GM23338 (cell line): ENCODE measurements at regions not wholly inside any gene's neighbourhood (a gene's known extent, or its start where the extent isn't known, plus 50 kb on each side); places are given as distances from the start of the nearest gene placed in this dataset.

Experiments
- ATAC-seq: fragments of 200-7000 bp; cut with Tn5 transposase; 3 replicates; pipeline ENCODE4 v1.9.1; 2020
- DNase-seq: peaks from one replicate; pipeline ENCODE4 v3.0.0-alpha.2; 2015; ENCODE audit warnings: low spot score
- H2AFZ ChIP-seq: fragments of 200-600 bp; sonication (generic); 2 replicates; pipeline ENCODE4 v1.8.0; 2016; ENCODE audit warnings: antibody characterized with exemption, mild to moderate bottlenecking, moderate library complexity
- H3F3A ChIP-seq: fragments of 200-600 bp; sonication (generic); replicated peaks from 2 replicates; pipeline ENCODE4 v1.8.0; 2017; ENCODE audit warnings: antibody characterized with exemption, mixed run types, low read depth
- H3K27ac ChIP-seq: fragments of 200-600 bp; sonication (generic); 2 replicates; pipeline ENCODE4 v1.6.1; 2016; ENCODE audit warnings: low read depth
- H3K27me3 ChIP-seq: fragments of 200-600 bp; sonication (generic); 2 replicates; pipeline ENCODE4 v1.8.0; 2016; ENCODE audit warnings: mild to moderate bottlenecking, mixed run types, moderate library complexity; ENCODE audit not compliant: insufficient read depth
- H3K36me3 ChIP-seq: fragments of 200-600 bp; sonication (generic); 2 replicates; pipeline ENCODE4 v1.8.0; 2016; ENCODE audit warnings: mild to moderate bottlenecking; ENCODE audit not compliant: insufficient read depth
- H3K4me1 ChIP-seq: fragments of 200-600 bp; sonication (generic); 2 replicates; pipeline ENCODE4 v1.8.0; 2016; ENCODE audit warnings: mild to moderate bottlenecking, moderate library complexity; ENCODE audit not compliant: insufficient read depth
- H3K4me2 ChIP-seq: fragments of 200-600 bp; sonication (generic); 2 replicates; pipeline ENCODE4 v1.7.1; 2017; ENCODE audit warnings: mixed run types
- H3K4me3 ChIP-seq: fragments of 200-600 bp; sonication (generic); 2 replicates; pipeline ENCODE4 v1.6.1; 2016; ENCODE audit warnings: mixed run types
- H3K79me2 ChIP-seq: fragments of 200-600 bp; sonication (generic); replicated peaks from 2 replicates; pipeline ENCODE4 v1.8.0; 2017; ENCODE audit warnings: mild to moderate bottlenecking; ENCODE audit not compliant: insufficient read depth
- H3K9me2 ChIP-seq: fragments of 200-600 bp; sonication (generic); 2 replicates; pipeline ENCODE4 v1.8.0; 2017; ENCODE audit not compliant: insufficient read depth
- H4K20me1 ChIP-seq: fragments of 200-600 bp; sonication (generic); replicated peaks from 2 replicates; pipeline ENCODE4 v1.8.0; 2017; ENCODE audit warnings: mild to moderate bottlenecking; ENCODE audit not compliant: insufficient read depth
- H3K27ac Mint-ChIP-seq: 2 replicates; pipeline ENCODE4 v1.8.0; 2020; ENCODE audit warnings: inconsistent platforms, mild to moderate bottlenecking, moderate library complexity, mixed read lengths
- H3K27me3 Mint-ChIP-seq: 3 replicates; pipeline ENCODE4 v1.8.0; 2022; ENCODE audit warnings: low read depth, mild to moderate bottlenecking, moderate library complexity, mixed read lengths, inconsistent platforms; ENCODE audit not compliant: insufficient read depth, poor library complexity
- H3K36me3 Mint-ChIP-seq: 3 replicates; pipeline ENCODE4 v1.8.0; 2021; ENCODE audit warnings: low read depth, mild to moderate bottlenecking, inconsistent platforms, moderate library complexity, mixed read lengths
- H3K4me1 Mint-ChIP-seq: 3 replicates; pipeline ENCODE4 v1.8.0; 2020; ENCODE audit warnings: mild to moderate bottlenecking, inconsistent platforms, mixed read lengths
- H3K4me3 Mint-ChIP-seq: 3 replicates; pipeline ENCODE4 v1.8.0; 2021; ENCODE audit warnings: moderate library complexity, mild to moderate bottlenecking, inconsistent platforms, mixed read lengths
- H3K9me3 Mint-ChIP-seq: 3 replicates; pipeline ENCODE4 v1.8.0; 2020; ENCODE audit warnings: moderate library complexity, mild to moderate bottlenecking, inconsistent platforms, mixed read lengths
- EZH2 ChIP-seq: fragments of 200-600 bp; sonication (generic); IDR thresholded peaks from one replicate; pipeline ENCODE4 v1.8.0; 2017; ENCODE audit warnings: antibody characterized with exemption, mild to moderate bottlenecking, low read depth; ENCODE audit not compliant: unreplicated experiment
- JUNB ChIP-seq: IDR thresholded peaks from one replicate; pipeline ENCODE4 v1.6.1; 2016; ENCODE audit warnings: antibody characterized with exemption; ENCODE audit not compliant: unreplicated experiment
- NANOG ChIP-seq: IDR thresholded peaks from 2 replicates; pipeline ENCODE4 v1.6.1; 2016; ENCODE audit warnings: antibody characterized with exemption, borderline replicate concordance
- POLR2AphosphoS5 ChIP-seq: IDR thresholded peaks from 2 replicates; pipeline ENCODE4 v1.6.1; 2016; ENCODE audit warnings: antibody characterized with exemption, low read depth
- STAT1 ChIP-seq: IDR thresholded peaks from one replicate; pipeline ENCODE4 v1.6.1; 2016; ENCODE audit warnings: antibody characterized with exemption; ENCODE audit not compliant: unreplicated experiment
- ZNF114 ChIP-seq: fragments of 250-450 bp; sonication (Bioruptor Pico); IDR thresholded peaks from 2 replicates; pipeline ENCODE4 v1.5.0; 2020; ENCODE audit warnings: mild to moderate bottlenecking, moderate library complexity
- ZNF331 ChIP-seq: fragments of 250-450 bp; sonication (Bioruptor Pico); IDR thresholded peaks from 2 replicates; pipeline ENCODE4 v1.5.0; 2020; ENCODE audit warnings: low read depth, mild to moderate bottlenecking, moderate library complexity
- TF ChIP-seq, protein P1 (sequence below): IDR thresholded peaks from 2 replicates; pipeline ENCODE4 v1.6.1; 2016; ENCODE audit warnings: antibody characterized with exemption
- TF ChIP-seq, protein P2 (sequence below), 2 experiments: fragments of 200-600 bp in 1 of 2; sonication (generic) in 1 of 2; conservative IDR thresholded peaks; 2 replicates each; pipeline versions ENCODE4 v1.5.1 to v1.6.1; 2016 to 2017; ENCODE audit warnings: antibody characterized with exemption in 2 of 2, low read depth in 2 of 2, mild to moderate bottlenecking in 2 of 2, moderate library complexity in 1 of 2
- TF ChIP-seq, protein P3 (sequence below): IDR thresholded peaks from one replicate; pipeline ENCODE4 v1.6.1; 2018; ENCODE audit warnings: antibody characterized with exemption; ENCODE audit not compliant: unreplicated experiment

DNA sequence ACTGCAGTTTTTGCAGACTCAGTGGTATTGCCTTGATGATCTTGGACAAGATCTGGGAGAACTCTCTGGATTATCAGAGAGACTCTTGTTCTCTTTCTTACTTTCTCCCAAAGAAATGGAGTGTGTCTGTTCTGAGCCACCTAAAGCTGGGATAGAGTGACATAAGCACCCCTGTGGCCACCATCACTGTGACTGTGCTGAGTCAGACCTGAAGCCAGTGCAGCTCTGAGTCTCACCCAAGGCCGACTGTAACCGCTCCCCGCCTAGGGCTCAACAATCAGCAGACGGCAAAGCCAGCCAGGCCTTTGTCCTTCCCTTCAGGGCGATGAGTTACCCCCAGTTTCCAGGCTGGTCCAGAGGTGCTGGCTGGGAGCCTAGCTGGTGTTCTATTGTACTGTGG lies 795.6 kb downstream of the UQCRFS1 start (continued):
- TF ChIP-seq, protein P1, sequence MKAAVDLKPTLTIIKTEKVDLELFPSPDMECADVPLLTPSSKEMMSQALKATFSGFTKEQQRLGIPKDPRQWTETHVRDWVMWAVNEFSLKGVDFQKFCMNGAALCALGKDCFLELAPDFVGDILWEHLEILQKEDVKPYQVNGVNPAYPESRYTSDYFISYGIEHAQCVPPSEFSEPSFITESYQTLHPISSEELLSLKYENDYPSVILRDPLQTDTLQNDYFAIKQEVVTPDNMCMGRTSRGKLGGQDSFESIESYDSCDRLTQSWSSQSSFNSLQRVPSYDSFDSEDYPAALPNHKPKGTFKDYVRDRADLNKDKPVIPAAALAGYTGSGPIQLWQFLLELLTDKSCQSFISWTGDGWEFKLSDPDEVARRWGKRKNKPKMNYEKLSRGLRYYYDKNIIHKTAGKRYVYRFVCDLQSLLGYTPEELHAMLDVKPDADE = no peak
- no peak for TF ChIP-seq NANOG

DNA sequence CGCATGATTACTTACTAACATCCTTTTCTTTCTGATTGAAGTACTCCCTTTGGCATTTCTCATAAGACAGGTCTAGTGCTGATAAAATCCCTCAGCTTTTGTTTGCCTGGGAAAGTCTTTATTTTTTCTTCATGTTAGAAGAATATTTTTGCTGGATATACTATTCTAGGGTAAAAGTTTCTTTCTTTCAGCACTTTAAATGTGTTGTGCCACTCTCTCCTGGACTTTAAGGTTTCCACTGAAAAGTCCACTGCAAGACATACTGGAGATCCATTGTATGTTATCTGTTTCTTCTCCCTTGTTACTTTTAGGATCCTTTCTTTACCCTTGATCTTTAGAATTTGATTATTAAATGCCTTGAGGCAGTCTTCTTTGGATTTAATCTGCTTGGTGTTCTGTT lies 796.7 kb downstream of the UQCRFS1 start:
- Histone ChIP-seq H3K36me3 (no peaks in the 10 kb centered on the region), H3K4me1 (no peaks in the 10 kb centered on the region), H4K20me1 (no peaks in the 10 kb centered on the region), H2AFZ (no peak overlapping the region), H3K79me2 (no peaks in the 10 kb centered on the region), H3K4me3 (no peak overlapping the region), H3K4me2 (no peak overlapping the region), H3F3A (no peaks in the 10 kb centered on the region), H3K9me2 (0 out of 2 replicates have a peak, but pooled peaks cover 4% of the 10 kb centered on the region), H3K27me3 (no peaks in the 10 kb centered on the region), H3K27ac (no peak overlapping the region)
- Mint-ChIP-seq H3K4me3 (no peak overlapping the region), H3K27ac (no peak overlapping the region), H3K36me3 (no peaks in the 10 kb centered on the region), H3K27me3 (peaks cover 7% of the 10 kb centered on the region), H3K9me3 (no peaks in the 10 kb centered on the region), H3K4me1 (no peaks in the 10 kb centered on the region)
- TF ChIP-seq NANOG (no peak), ZNF331 (CRISPR knock-in tag) (no peak)
- DNase-seq = no peak
- ATAC-seq = no peak

DNA sequence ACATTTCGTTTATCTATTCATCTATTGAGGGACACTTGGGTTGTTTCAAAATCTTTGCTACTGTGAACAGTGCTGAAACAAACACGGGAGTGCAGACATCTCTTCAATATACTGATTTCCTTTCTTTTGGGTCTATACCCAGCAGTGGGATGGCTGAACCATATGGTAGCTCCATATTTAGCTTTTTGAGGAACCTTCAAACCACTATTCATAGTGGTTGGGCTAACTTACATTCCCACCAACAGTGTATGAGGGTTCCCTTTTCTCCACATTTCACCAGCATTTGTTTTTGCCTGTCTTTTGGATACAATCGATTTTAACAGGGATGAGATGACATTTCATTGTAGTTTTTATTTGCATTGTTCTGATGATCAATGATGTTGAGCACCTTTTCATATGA lies 798.2 kb downstream of the UQCRFS1 start:
- Mint-ChIP-seq H3K9me3 (no peaks in the 10 kb centered on the region), H3K4me1 (no peaks in the 10 kb centered on the region), H3K27me3 (peaks cover 5% of the 10 kb centered on the region), H3K27ac (no peak overlapping the region), H3K4me3 (no peak overlapping the region), H3K36me3 (no peaks in the 10 kb centered on the region)
- H3K4me3 ChIP-seq = no peak overlapping the region
- no peak overlapping the region for H3K4me2 ChIP-seq
- no peak overlapping the region for H3K27ac ChIP-seq
- H3K36me3 ChIP-seq = no peaks in the 10 kb centered on the region
- H3K27me3 ChIP-seq = no peaks in the 10 kb centered on the region
- ATAC-seq = no peak
- no peak for DNase-seq
- no peaks in the 10 kb centered on the region for H3F3A ChIP-seq
- H2AFZ ChIP-seq = no peak overlapping the region
- no peaks in the 10 kb centered on the region for H3K79me2 ChIP-seq
- no peaks in the 10 kb centered on the region for H3K4me1 ChIP-seq
- 0 out of 2 replicates have a peak, but pooled peaks cover 4% of the 10 kb centered on the region for H3K9me2 ChIP-seq
- H4K20me1 ChIP-seq = no peaks in the 10 kb centered on the region
- TF ChIP-seq, protein P2, sequence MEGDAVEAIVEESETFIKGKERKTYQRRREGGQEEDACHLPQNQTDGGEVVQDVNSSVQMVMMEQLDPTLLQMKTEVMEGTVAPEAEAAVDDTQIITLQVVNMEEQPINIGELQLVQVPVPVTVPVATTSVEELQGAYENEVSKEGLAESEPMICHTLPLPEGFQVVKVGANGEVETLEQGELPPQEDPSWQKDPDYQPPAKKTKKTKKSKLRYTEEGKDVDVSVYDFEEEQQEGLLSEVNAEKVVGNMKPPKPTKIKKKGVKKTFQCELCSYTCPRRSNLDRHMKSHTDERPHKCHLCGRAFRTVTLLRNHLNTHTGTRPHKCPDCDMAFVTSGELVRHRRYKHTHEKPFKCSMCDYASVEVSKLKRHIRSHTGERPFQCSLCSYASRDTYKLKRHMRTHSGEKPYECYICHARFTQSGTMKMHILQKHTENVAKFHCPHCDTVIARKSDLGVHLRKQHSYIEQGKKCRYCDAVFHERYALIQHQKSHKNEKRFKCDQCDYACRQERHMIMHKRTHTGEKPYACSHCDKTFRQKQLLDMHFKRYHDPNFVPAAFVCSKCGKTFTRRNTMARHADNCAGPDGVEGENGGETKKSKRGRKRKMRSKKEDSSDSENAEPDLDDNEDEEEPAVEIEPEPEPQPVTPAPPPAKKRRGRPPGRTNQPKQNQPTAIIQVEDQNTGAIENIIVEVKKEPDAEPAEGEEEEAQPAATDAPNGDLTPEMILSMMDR (conservative IDR thresholded peaks at IDR 0.05; ENCODE audit: low read depth in 2 of 2) = no peak
- TF ChIP-seq STAT1 (no peak), POLR2AphosphoS5 (no peak), ZNF331 (CRISPR knock-in tag) (no peak), JUNB (no peak), EZH2 (no peak), ZNF114 (CRISPR knock-in tag) (no peak), NANOG (no peak)
- TF ChIP-seq, protein P3, sequence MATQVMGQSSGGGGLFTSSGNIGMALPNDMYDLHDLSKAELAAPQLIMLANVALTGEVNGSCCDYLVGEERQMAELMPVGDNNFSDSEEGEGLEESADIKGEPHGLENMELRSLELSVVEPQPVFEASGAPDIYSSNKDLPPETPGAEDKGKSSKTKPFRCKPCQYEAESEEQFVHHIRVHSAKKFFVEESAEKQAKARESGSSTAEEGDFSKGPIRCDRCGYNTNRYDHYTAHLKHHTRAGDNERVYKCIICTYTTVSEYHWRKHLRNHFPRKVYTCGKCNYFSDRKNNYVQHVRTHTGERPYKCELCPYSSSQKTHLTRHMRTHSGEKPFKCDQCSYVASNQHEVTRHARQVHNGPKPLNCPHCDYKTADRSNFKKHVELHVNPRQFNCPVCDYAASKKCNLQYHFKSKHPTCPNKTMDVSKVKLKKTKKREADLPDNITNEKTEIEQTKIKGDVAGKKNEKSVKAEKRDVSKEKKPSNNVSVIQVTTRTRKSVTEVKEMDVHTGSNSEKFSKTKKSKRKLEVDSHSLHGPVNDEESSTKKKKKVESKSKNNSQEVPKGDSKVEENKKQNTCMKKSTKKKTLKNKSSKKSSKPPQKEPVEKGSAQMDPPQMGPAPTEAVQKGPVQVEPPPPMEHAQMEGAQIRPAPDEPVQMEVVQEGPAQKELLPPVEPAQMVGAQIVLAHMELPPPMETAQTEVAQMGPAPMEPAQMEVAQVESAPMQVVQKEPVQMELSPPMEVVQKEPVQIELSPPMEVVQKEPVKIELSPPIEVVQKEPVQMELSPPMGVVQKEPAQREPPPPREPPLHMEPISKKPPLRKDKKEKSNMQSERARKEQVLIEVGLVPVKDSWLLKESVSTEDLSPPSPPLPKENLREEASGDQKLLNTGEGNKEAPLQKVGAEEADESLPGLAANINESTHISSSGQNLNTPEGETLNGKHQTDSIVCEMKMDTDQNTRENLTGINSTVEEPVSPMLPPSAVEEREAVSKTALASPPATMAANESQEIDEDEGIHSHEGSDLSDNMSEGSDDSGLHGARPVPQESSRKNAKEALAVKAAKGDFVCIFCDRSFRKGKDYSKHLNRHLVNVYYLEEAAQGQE = no peak
